Mucosa of descending colon (tissue), 3 donors: ENCODE measurements at regions not wholly inside any gene's neighbourhood (a gene's known extent, or its start where the extent isn't known, plus 50 kb on each side); places are given as distances from the start of the nearest gene placed in this dataset.

Source experiments
- ATAC-seq: fragments of 200-7000 bp; cut with Tn5 transposase; one replicate; pipeline ENCODE4 v1.9.1; 2020; ENCODE audit warnings: mild to moderate bottlenecking, moderate library complexity
- DNase-seq, 3 donors: peaks; one replicate each; pipeline ENCODE4 v3.0.0-alpha.2; 2020
- H3K36me3 ChIP-seq: fragments of 200-600 bp; one replicate; pipeline ENCODE4 v1.8.0; 2021; ENCODE audit warnings: low read depth, mild to moderate bottlenecking
- H3K4me1 ChIP-seq: fragments of 200-600 bp; one replicate; pipeline ENCODE4 v1.8.0; 2021; ENCODE audit warnings: low read depth, mild to moderate bottlenecking
- H3K4me3 ChIP-seq: fragments of 200-600 bp; one replicate; pipeline ENCODE4 v1.8.0; 2021; ENCODE audit warnings: mild to moderate bottlenecking
- H3K9me3 ChIP-seq: fragments of 200-600 bp; one replicate; pipeline ENCODE4 v1.8.0; 2021; ENCODE audit warnings: mild to moderate bottlenecking
- CTCF ChIP-seq: fragments of 200-600 bp; IDR thresholded peaks from one replicate; pipeline ENCODE4 v1.8.0; 2022; ENCODE audit warnings: antibody characterized with exemption, mild to moderate bottlenecking
- intact Hi-C, 2 donors: fragments of 100-400 bp; cut with DNase I in 1 of 2; cut with micrococcal nuclease in 1 of 2; formaldehyde crosslinking; loops; one replicate each; pipeline versions ENCODE4 v1.11.0 to v1.11.1; 2022; cut with DNase I, micrococcal nuclease
- donor health status: DM: no; HTN: no; CAD: no; lungs with moderate emphysema.
- donor health status: DM: no; HTN: no; CAD: no.
- donor health status: DM: no; HTN: yes; CAD: no.

- Histone ChIP-seq H3K36me3 (no peaks in the 10 kb centered on the region), H3K4me3 (no peak overlapping the region), H3K9me3 (no peaks in the 10 kb centered on the region), H3K4me1 (no peaks in the 10 kb centered on the region)
- DNase-seq, result no peak
- TF ChIP-seq CTCF, result no peak
- intact Hi-C loops, result no loop called here
- no peak for ATAC-seq
Observed at GRCh38 chr5:178808886-178809285, 50.9 kb upstream of the ZNF354B start.

- Histone ChIP-seq H3K36me3 (no peaks in the 10 kb centered on the region), H3K9me3 (no peaks in the 10 kb centered on the region), H3K4me3 (no peak overlapping the region), H3K4me1 (no peaks in the 10 kb centered on the region)
- no peak for DNase-seq
- intact Hi-C loops, result no loop called here
- no peak for ATAC-seq
- no peak for TF ChIP-seq CTCF
Observed at GRCh38 chr5:178801021-178801420, 58.7 kb upstream of the ZNF354B start.

GRCh38 chr5:178797546-178798440, 62.0 kb upstream of the ZNF354B start:
- TF ChIP-seq CTCF, result no peak
- no peak for DNase-seq
- Histone ChIP-seq H3K4me1 (no peaks in the 10 kb centered on the region), H3K4me3 (no peak overlapping the region), H3K9me3 (no peaks in the 10 kb centered on the region), H3K36me3 (no peaks in the 10 kb centered on the region)
- ATAC-seq, result no peak
- intact Hi-C loops, result no loop called here

- Histone ChIP-seq H3K9me3 (no peaks in the 10 kb centered on the region), H3K4me1 (no peaks in the 10 kb centered on the region), H3K36me3 (no peaks in the 10 kb centered on the region), H3K4me3 (no peak overlapping the region)
- DNase-seq, result no peak
- no peak for ATAC-seq
- no peak for TF ChIP-seq CTCF
- intact Hi-C loops, result no loop called here
Observed at GRCh38 chr5:178797101-178797521, 62.6 kb upstream of the ZNF354B start.

GRCh38 chr5:178796165-178796945, 63.4 kb upstream of the ZNF354B start:
- TF ChIP-seq CTCF, result no peak
- intact Hi-C loops, result no loop called here
- H3K4me1 ChIP-seq, result no peaks in the 10 kb centered on the region
- no peaks in the 10 kb centered on the region for H3K9me3 ChIP-seq
- DNase-seq (no peak), ATAC-seq (no peak)
- no peaks in the 10 kb centered on the region for H3K36me3 ChIP-seq
- no peak overlapping the region for H3K4me3 ChIP-seq
